Osteoblast (primary cell): ENCODE measurements at regions not wholly inside any gene's neighbourhood (a gene's known extent, or its start where the extent isn't known, plus 50 kb on each side); places are given as distances from the start of the nearest gene placed in this dataset.

ENCODE experiments used
- DNase-seq: peaks from one replicate; pipeline ENCODE4 v3.0.0; 2011; ENCODE audit warnings: low spot score, mixed read lengths; ENCODE audit not compliant: insufficient read length; ENCODE audit errors: missing footprints
- H2AFZ ChIP-seq: 2 replicates; pipeline ENCODE4 v1.6.0; 2011; ENCODE audit warnings: mild to moderate bottlenecking, low read length
- H3K27ac ChIP-seq: 2 replicates; pipeline ENCODE4 v1.5.1; 2011; ENCODE audit warnings: mild to moderate bottlenecking, low read depth, low read length, moderate library complexity
- H3K27me3 ChIP-seq: 2 replicates; pipeline ENCODE4 v1.6.0; 2012; ENCODE audit warnings: mild to moderate bottlenecking, control low read depth, inconsistent platforms, low read length, moderate library complexity; ENCODE audit not compliant: insufficient read depth
- H3K36me3 ChIP-seq: 2 replicates; pipeline ENCODE4 v1.5.1; 2011; ENCODE audit warnings: mild to moderate bottlenecking, low read length, control low read depth, moderate library complexity; ENCODE audit not compliant: insufficient read depth
- H3K4me1 ChIP-seq: 2 replicates; pipeline ENCODE4 v1.5.1; 2011; ENCODE audit warnings: mild to moderate bottlenecking, low read length, control low read depth, moderate library complexity; ENCODE audit not compliant: insufficient read depth
- H3K4me2 ChIP-seq: 2 replicates; pipeline ENCODE4 v1.6.0; 2011; ENCODE audit warnings: mild to moderate bottlenecking, low read length; ENCODE audit not compliant: insufficient read depth
- H3K4me3 ChIP-seq: fragments of 200-600 bp; sonication (generic); 3 replicates; pipeline ENCODE4 v1.5.1; 2012; ENCODE audit warnings: mild to moderate bottlenecking, low read length, inconsistent platforms; ENCODE audit not compliant: insufficient read depth
- H3K79me2 ChIP-seq: 2 replicates; pipeline ENCODE4 v1.6.0; 2012; ENCODE audit warnings: mild to moderate bottlenecking, low read length, control low read depth, inconsistent platforms; ENCODE audit not compliant: insufficient read depth
- H3K9me3 ChIP-seq: 2 replicates; pipeline ENCODE4 v1.5.1; 2011; ENCODE audit warnings: low read depth, low read length, control low read depth
- H4K20me1 ChIP-seq: 2 replicates; pipeline ENCODE4 v1.6.0; 2012; ENCODE audit warnings: mild to moderate bottlenecking, low read length, control low read depth; ENCODE audit not compliant: insufficient read depth
- TF ChIP-seq, protein P1 (sequence below): IDR thresholded peaks from 2 replicates; pipeline ENCODE4 v1.5.1; 2011; ENCODE audit warnings: mild to moderate bottlenecking, low read depth, low read length, moderate library complexity; ENCODE audit errors: extremely low read depth

- H3K36me3 ChIP-seq, result no peaks in the 10 kb centered on the region
- H4K20me1 ChIP-seq, result no peaks in the 10 kb centered on the region
- H3K27me3 ChIP-seq, result peaks cover 6% of the 10 kb centered on the region
- no peak overlapping the region for H3K4me3 ChIP-seq
- TF ChIP-seq, protein P1, sequence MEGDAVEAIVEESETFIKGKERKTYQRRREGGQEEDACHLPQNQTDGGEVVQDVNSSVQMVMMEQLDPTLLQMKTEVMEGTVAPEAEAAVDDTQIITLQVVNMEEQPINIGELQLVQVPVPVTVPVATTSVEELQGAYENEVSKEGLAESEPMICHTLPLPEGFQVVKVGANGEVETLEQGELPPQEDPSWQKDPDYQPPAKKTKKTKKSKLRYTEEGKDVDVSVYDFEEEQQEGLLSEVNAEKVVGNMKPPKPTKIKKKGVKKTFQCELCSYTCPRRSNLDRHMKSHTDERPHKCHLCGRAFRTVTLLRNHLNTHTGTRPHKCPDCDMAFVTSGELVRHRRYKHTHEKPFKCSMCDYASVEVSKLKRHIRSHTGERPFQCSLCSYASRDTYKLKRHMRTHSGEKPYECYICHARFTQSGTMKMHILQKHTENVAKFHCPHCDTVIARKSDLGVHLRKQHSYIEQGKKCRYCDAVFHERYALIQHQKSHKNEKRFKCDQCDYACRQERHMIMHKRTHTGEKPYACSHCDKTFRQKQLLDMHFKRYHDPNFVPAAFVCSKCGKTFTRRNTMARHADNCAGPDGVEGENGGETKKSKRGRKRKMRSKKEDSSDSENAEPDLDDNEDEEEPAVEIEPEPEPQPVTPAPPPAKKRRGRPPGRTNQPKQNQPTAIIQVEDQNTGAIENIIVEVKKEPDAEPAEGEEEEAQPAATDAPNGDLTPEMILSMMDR, result no peak
- no peak overlapping the region for H3K27ac ChIP-seq
- H3K4me1 ChIP-seq, result peaks cover 5% of the 10 kb centered on the region
- no peak overlapping the region for H2AFZ ChIP-seq
- H3K9me3 ChIP-seq, result no peaks in the 10 kb centered on the region
- DNase-seq, result no peak
- no peak overlapping the region for H3K4me2 ChIP-seq
- H3K79me2 ChIP-seq, result no peaks in the 10 kb centered on the region
Measured at GRCh38 chrX:39678914-39679313, 418.8 kb downstream of the BCOR start.

DNA sequence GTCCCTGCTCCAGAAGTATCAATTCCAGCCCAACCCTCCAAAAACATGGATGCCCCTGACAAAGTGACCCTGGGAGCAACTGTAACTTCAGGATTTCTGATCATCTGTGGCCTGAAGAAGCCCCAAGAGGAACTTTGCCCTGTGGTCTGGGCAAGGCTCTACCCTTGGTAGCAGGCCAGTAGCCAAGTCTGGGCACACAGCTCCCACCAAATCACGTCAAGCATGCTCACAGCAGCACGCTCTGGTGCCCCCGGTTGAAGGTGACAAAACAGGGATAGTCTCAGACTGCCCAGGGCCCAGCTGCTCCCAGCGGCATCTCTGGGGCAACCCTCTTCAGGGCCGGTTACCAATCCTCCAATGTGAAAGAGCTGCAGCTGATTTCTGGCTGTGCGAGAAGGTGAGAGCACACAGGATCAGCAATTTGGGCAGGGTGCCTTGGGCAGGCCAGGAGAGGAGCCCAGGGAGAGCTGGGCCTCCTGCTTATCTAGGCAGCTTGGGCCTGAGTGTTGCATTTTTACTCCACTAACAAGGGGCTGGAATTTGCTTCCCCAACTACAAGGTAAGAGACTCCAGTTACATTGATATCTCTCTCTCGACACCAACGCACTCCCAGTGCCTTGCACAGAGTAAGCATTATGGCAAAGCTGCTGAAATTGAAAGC is 418.1 kb downstream of the BCOR start:
- no peak overlapping the region for H3K4me3 ChIP-seq
- no peaks in the 10 kb centered on the region for H4K20me1 ChIP-seq
- no peak overlapping the region for H3K27ac ChIP-seq
- no peaks in the 10 kb centered on the region for H3K9me3 ChIP-seq
- H2AFZ ChIP-seq, result no peak overlapping the region
- DNase-seq, result no peak
- no peak overlapping the region for H3K4me2 ChIP-seq
- H3K79me2 ChIP-seq, result no peaks in the 10 kb centered on the region
- H3K27me3 ChIP-seq, result peaks cover 6% of the 10 kb centered on the region
- TF ChIP-seq, protein P1, result no peak
- peaks cover 5% of the 10 kb centered on the region for H3K4me1 ChIP-seq
- no peaks in the 10 kb centered on the region for H3K36me3 ChIP-seq

DNA sequence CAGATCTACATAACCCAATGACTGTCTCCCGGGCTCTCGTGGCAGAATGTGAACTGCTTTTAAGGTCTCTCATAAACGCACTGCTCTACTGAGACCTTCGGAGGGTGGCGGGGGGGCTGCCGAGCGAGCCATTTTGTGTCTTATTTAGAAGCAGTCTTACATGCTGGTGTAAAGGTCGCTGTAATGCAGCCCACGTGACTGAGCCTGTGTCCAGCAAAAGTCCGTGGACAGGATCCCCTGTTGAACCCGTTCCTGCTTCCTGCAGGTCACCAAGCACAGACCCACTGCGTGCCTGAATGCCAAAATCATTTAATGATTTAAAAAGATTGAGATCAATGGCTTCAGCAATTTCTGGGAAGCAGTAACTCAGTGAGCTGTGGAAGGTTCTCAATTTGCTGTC is 415.9 kb downstream of the BCOR start:
- Histone ChIP-seq H3K4me3 (no peak overlapping the region), H3K4me2 (no peak overlapping the region), H3K79me2 (no peaks in the 10 kb centered on the region), H3K4me1 (no peaks in the 10 kb centered on the region), H3K27me3 (peaks cover 12% of the 10 kb centered on the region), H3K36me3 (no peaks in the 10 kb centered on the region), H3K9me3 (no peaks in the 10 kb centered on the region), H3K27ac (no peak overlapping the region), H4K20me1 (no peaks in the 10 kb centered on the region), H2AFZ (peak overlapping the region; percentile 20)
- TF ChIP-seq, protein P1, result no peak
- DNase-seq, result no peak

DNA sequence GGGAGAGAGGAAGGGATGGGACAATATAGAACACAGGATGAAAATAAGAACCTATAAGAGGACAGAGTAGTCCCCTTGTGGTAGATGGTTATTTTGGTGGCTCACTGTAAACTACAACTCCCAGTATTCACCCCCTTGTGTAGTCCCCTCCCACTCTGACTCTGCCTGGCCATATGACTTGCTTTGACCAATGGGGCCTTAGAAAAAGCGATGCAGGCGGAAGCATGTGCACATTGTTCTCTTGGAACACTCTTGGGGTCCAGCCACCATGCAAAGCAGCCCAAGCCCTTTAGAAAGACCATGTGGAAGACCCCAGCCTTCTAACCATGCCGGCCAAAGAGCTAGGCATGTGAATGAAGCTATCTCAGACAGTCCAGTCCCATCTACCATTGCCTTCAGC is 415.0 kb downstream of the BCOR start:
- Histone ChIP-seq H3K36me3 (no peaks in the 10 kb centered on the region), H2AFZ (no peak overlapping the region), H3K9me3 (no peaks in the 10 kb centered on the region), H3K27ac (no peak overlapping the region), H3K79me2 (no peaks in the 10 kb centered on the region), H3K4me2 (no peak overlapping the region), H3K27me3 (peaks cover 12% of the 10 kb centered on the region), H3K4me1 (no peaks in the 10 kb centered on the region), H4K20me1 (no peaks in the 10 kb centered on the region), H3K4me3 (no peak overlapping the region)
- TF ChIP-seq, protein P1, result no peak
- no peak for DNase-seq
